Transverse colon (tissue), 4 donors: ENCODE measurements at regions not wholly inside any gene's neighbourhood (a gene's known extent, or its start where the extent isn't known, plus 50 kb on each side); places are given as distances from the start of the nearest gene placed in this dataset.

Experiments
- DNase-seq: peaks from one replicate; pipeline ENCODE4 v3.0.0-alpha.2; 2019
- H3K27ac ChIP-seq, 4 donors: fragments of 200-600 bp; sonication (generic); 2 replicates each; pipeline ENCODE4 v1.5.1; 2016 to 2018; ENCODE audit warnings: inconsistent platforms in 4 of 4
- H3K27me3 ChIP-seq: fragments of 200-600 bp; sonication (generic); 2 replicates; pipeline ENCODE4 v1.5.1; 2017; ENCODE audit warnings: inconsistent platforms
- H3K36me3 ChIP-seq, 4 donors: fragments of 200-600 bp; sonication (generic); 2 replicates each; pipeline ENCODE4 v1.5.1; 2017 to 2019; ENCODE audit warnings: inconsistent platforms in 4 of 4
- H3K4me1 ChIP-seq, 4 donors: fragments of 200-600 bp; sonication (generic); 2 replicates each; pipeline ENCODE4 v1.5.1; 2017 to 2020; ENCODE audit warnings: inconsistent platforms in 4 of 4
- H3K4me3 ChIP-seq, 4 donors: fragments of 200-600 bp; sonication (generic); 1 replicate in 1 of 4; 2 replicates in 3 of 4; pipeline versions ENCODE4 v1.5.1 to v1.6.1; 2017 to 2019; ENCODE audit warnings: inconsistent platforms in 4 of 4
- H3K9me3 ChIP-seq, 2 donors: fragments of 200-600 bp; sonication (generic); 2 replicates each; pipeline ENCODE4 v1.5.1; 2017 to 2019; ENCODE audit warnings: inconsistent platforms in 2 of 2
- EP300 ChIP-seq: sonication (generic); formaldehyde crosslinking; IDR thresholded peaks from one replicate; pipeline ENCODE4 v1.6.1; 2017; ENCODE audit warnings: antibody characterized with exemption, low read depth
- POLR2A ChIP-seq: fragments of 450-650 bp; IDR thresholded peaks from one replicate; pipeline ENCODE4 v1.6.1; 2016; ENCODE audit warnings: antibody characterized with exemption, mild to moderate bottlenecking, moderate library complexity
- POLR2AphosphoS5 ChIP-seq, 3 donors: sonication (generic); formaldehyde crosslinking; IDR thresholded peaks; one replicate each; pipeline ENCODE4 v1.6.1; 2016; ENCODE audit warnings: antibody characterized with exemption in 3 of 3
- WGBS, 2 donors: methylation state at CpG; one replicate each; pipeline ENCODE4 v1.1.5; 2018; ENCODE audit warnings: low coverage in 1 of 2; 5-methylcytosine and 5-hydroxymethylcytosine counted together
- in situ Hi-C, 4 donors: fragments of 200-750 bp; cut with MboI; loops; one replicate each; pipeline versions ENCODE4 v1.15.0 to v1.15.1; 2017; ENCODE audit warnings: low sequenced_read_pairs in 3 of 4, low pct_ligation_motif_present in 1 of 4, low pct_unique_long_range_greater_than_20kb in 1 of 4
- intact Hi-C: fragments of 100-400 bp; cut with DNase I; formaldehyde crosslinking; loops from one replicate; pipeline ENCODE4 v1.15.1; 2023; ENCODE audit warnings: low total_unique reads
- TF ChIP-seq, protein P1 (sequence below), 5 experiments: fragments of 200-600 bp in 3 of 5; fragments of 450-650 bp in 2 of 5; sonication (generic) in 3 of 5; IDR thresholded peaks; 1 replicate in 2 of 5; 2 replicates in 3 of 5; pipeline ENCODE4 v1.5.1; 2016 to 2017; ENCODE audit warnings: antibody characterized with exemption in 5 of 5, inconsistent platforms in 3 of 5, mild to moderate bottlenecking in 2 of 5, moderate library complexity in 1 of 5

DNA sequence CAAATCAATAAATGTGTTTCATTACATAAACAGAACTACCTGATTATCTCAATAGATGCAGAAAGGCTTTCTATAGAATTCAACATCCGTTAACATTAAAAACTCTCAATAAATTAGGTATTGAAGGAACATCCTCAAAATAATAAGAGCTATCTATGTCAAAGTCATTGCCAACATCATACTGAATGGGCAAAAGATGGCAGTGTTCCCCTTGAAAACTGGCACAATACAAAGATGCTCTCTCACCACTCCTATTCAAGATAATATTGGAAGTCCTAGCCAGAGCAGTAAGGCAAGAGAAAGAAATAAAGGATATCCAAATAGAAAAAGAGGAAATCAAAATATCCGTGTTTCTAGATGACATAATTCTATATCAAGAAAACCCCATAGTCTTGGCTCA lies 466.4 kb downstream of the MAGEE1 start:
- in situ Hi-C loops (no loop called here), intact Hi-C loops (no loop called here)
- 68% methylated on average over 2 of the region's 2 CpGs; no CpG with 5 or more reads in 1 of the 2 donors for WGBS, 2 donors

DNA sequence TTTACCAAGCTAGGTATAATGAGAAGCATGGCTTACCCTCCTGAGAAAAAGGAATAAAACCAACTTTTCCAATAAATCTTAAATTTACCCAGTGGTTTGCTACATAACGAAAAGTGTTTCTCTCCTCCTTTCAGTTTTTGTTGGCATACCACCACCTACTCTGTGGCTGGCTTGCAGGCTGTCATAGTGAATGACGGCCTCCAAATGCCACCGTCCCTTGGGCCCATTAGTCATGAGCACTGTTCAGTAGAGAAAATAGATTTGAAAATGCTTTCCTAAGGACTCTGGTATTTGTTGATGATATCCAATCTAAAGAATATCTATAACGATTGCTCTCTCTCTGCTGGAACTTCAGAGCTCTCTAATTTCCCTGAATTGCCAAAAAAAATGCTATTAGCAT lies 488.3 kb downstream of the MAGEE1 start:
- 38 to 71% methylated on average over 1 to 4 of the region's 4 CpGs for WGBS, 2 donors
- in situ Hi-C loops (no loop called here), intact Hi-C loops (no loop called here)
- Histone ChIP-seq H3K27ac (no peak overlapping the region), H3K27me3 (no peaks in the 10 kb centered on the region), H3K4me3 (no peak overlapping the region), H3K4me1 (no peaks in the 10 kb centered on the region), H3K9me3 (no peaks in the 10 kb centered on the region), H3K36me3 (no peaks in the 10 kb centered on the region)
- TF ChIP-seq POLR2A (no peak), EP300 (no peak), POLR2AphosphoS5 (IDR thresholded peaks at IDR 0.05) (no peak)
- TF ChIP-seq, protein P1, sequence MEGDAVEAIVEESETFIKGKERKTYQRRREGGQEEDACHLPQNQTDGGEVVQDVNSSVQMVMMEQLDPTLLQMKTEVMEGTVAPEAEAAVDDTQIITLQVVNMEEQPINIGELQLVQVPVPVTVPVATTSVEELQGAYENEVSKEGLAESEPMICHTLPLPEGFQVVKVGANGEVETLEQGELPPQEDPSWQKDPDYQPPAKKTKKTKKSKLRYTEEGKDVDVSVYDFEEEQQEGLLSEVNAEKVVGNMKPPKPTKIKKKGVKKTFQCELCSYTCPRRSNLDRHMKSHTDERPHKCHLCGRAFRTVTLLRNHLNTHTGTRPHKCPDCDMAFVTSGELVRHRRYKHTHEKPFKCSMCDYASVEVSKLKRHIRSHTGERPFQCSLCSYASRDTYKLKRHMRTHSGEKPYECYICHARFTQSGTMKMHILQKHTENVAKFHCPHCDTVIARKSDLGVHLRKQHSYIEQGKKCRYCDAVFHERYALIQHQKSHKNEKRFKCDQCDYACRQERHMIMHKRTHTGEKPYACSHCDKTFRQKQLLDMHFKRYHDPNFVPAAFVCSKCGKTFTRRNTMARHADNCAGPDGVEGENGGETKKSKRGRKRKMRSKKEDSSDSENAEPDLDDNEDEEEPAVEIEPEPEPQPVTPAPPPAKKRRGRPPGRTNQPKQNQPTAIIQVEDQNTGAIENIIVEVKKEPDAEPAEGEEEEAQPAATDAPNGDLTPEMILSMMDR (IDR thresholded peaks at IDR 0.05): no peak
- DNase-seq: no peak

More for the DNA sequence above, 466.4 kb downstream of the MAGEE1 start:
- TF ChIP-seq POLR2A (no peak), EP300 (no peak), POLR2AphosphoS5 (IDR thresholded peaks at IDR 0.05) (no peak)
- TF ChIP-seq, protein P1 (IDR thresholded peaks at IDR 0.05): no peak
- Histone ChIP-seq H3K27me3 (no peaks in the 10 kb centered on the region), H3K4me3 (no peak overlapping the region), H3K9me3 (no peaks in the 10 kb centered on the region), H3K36me3 (no peaks in the 10 kb centered on the region), H3K4me1 (no peaks in the 10 kb centered on the region), H3K27ac (no peak overlapping the region)
- DNase-seq: no peak

DNA sequence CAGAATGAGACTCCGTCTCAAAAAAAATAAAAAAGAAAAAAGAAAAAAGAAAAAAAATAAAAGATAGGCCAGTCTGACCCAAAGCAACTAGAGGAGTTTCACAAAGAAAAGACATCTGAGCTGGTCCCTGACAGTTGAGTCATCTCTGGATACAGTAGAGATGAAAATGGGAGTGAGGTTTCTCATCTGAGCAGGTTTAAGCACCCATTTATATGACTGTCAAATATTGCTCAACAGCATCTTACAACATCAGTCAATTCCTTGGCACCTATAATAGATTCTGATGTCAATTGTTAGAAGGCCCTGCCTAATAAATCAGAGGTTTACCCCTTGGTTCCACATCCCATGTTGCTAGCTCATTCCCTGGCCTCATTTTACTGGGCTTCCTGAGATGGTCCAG lies 490.5 kb downstream of the MAGEE1 start:
- H3K36me3 ChIP-seq: no peaks in the 10 kb centered on the region
- DNase-seq: no peak
- H3K27me3 ChIP-seq: no peaks in the 10 kb centered on the region
- H3K9me3 ChIP-seq: no peaks in the 10 kb centered on the region
- in situ Hi-C loops (no loop called here), intact Hi-C loops (no loop called here)
- no peak for TF ChIP-seq POLR2A
- TF ChIP-seq EP300: no peak
- TF ChIP-seq, protein P1 (IDR thresholded peaks at IDR 0.05): no peak
- TF ChIP-seq POLR2AphosphoS5 (IDR thresholded peaks at IDR 0.05): no peak
- H3K27ac ChIP-seq: no peak overlapping the region
- no peaks in the 10 kb centered on the region for H3K4me1 ChIP-seq
- 100% methylated on average over 1 of the region's 1 CpG; no CpG with 5 or more reads in 1 of the 2 donors for WGBS, 2 donors
- H3K4me3 ChIP-seq: no peak overlapping the region

DNA sequence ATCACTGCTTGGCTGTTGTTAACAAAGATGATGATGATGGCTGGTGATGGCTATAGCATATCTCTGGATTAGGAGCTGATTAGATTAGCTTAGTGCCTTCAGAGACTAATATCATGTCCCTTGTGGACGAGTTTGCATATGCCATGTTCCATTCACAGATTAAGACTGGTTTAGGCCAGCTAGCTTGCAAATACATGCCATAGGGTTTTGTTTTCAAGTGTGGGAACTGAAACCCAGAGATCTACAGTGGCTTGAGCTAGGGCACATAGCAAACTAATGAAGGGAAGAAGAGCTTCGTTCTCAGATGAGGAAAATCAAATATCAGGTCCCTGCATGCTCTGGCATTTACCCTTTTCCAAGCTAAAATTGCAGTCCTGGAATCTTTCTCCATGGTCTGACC lies 492.3 kb downstream of the MAGEE1 start:
- no peak for TF ChIP-seq EP300
- no peak for DNase-seq
- no peaks in the 10 kb centered on the region for H3K4me1 ChIP-seq
- no peak overlapping the region for H3K27ac ChIP-seq
- 44% methylated on average over 2 of the region's 2 CpGs; no CpG with 5 or more reads in 1 of the 2 donors for WGBS, 2 donors
- no peak overlapping the region for H3K4me3 ChIP-seq
- no peaks in the 10 kb centered on the region for H3K27me3 ChIP-seq
- intact Hi-C loops (no loop called here), in situ Hi-C loops (no loop called here)
- no peaks in the 10 kb centered on the region for H3K9me3 ChIP-seq
- H3K36me3 ChIP-seq: no peaks in the 10 kb centered on the region

DNA sequence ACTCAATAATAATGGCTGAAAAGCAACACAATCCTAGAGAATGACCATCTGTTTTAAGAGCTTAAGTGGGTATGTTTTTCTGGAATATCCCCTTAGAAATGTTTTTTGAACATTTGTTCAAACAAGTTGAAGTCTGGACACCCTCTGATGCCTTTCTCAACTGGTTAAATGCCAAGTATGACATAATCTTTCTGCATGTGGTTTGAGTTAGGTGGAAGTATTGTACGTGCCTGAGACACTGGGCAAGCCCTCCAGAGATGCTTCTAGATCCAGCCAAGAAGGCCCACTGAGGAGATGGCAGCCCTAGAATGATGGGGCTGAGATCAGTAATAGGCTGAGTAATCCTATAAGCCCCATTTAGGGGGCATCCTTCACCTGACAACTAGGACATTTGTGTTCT lies 493.1 kb downstream of the MAGEE1 start:
- Histone ChIP-seq H3K9me3 (no peaks in the 10 kb centered on the region), H3K36me3 (no peaks in the 10 kb centered on the region), H3K4me3 (no peak overlapping the region), H3K27me3 (no peaks in the 10 kb centered on the region), H3K27ac (no peak overlapping the region), H3K4me1 (no peaks in the 10 kb centered on the region)
- TF ChIP-seq POLR2A: no peak
- no peak for TF ChIP-seq POLR2AphosphoS5 (IDR thresholded peaks at IDR 0.05)
- TF ChIP-seq, protein P1 (IDR thresholded peaks at IDR 0.05): no peak
- no peak for TF ChIP-seq EP300
- WGBS, 2 donors: 54% methylated on average over 1 of the region's 1 CpG; no CpG with 5 or more reads in 1 of the 2 donors
- DNase-seq: no peak
- intact Hi-C loops (no loop called here), in situ Hi-C loops (no loop called here)
